ENCODE measurements at regions not wholly inside any gene's neighbourhood (a gene's known extent, or its start where the extent isn't known, plus 50 kb on each side); places are given as distances from the start of the nearest gene placed in this dataset.

- no peak for DNase-seq (ENCODE audit: low spot score)
Observed at GRCh38 chr1:58310881-58311280, 235.6 kb downstream of the OMA1 start.

GRCh38 chr1:58310469-58310868 lies 236.1 kb downstream of the OMA1 start:
- DNase-seq (ENCODE audit: low spot score) = no peak

- DNase-seq (ENCODE audit: low spot score) = no peak
Observed at GRCh38 chr1:58308206-58308605, 238.3 kb downstream of the OMA1 start.

GRCh38 chr1:58307431-58307830 lies 239.1 kb downstream of the OMA1 start:
- DNase-seq (ENCODE audit: low spot score) = no peak

GRCh38 chr1:58305622-58306021 lies 240.9 kb downstream of the OMA1 start:
- DNase-seq (ENCODE audit: low spot score) = no peak

GRCh38 chr1:58304346-58304975 lies 242.1 kb downstream of the OMA1 start:
- DNase-seq (ENCODE audit: low spot score) = no peak

GRCh38 chr1:58303841-58304240 lies 242.7 kb downstream of the OMA1 start:
- DNase-seq (ENCODE audit: low spot score) = no peak

GRCh38 chr1:58293388-58293787 lies 253.1 kb downstream of the OMA1 start:
- no peak for DNase-seq (ENCODE audit: low spot score)

- no peak for DNase-seq (ENCODE audit: low spot score)
Observed at GRCh38 chr1:58290685-58291372, 255.7 kb downstream of the OMA1 start.

GRCh38 chr1:58288624-58289142 lies 257.8 kb downstream of the OMA1 start:
- DNase-seq (ENCODE audit: low spot score) = no peak

GRCh38 chr1:58287894-58288623 lies 258.5 kb downstream of the OMA1 start:
- no peak for DNase-seq (ENCODE audit: low spot score)

GRCh38 chr1:58284225-58284510 lies 262.4 kb downstream of the OMA1 start:
- DNase-seq (ENCODE audit: low spot score) = no peak

GRCh38 chr1:58283388-58284224 lies 262.9 kb downstream of the OMA1 start:
- no peak for DNase-seq (ENCODE audit: low spot score)

GRCh38 chr1:58282623-58283387 lies 263.7 kb downstream of the OMA1 start:
- no peak for DNase-seq (ENCODE audit: low spot score)

- DNase-seq (ENCODE audit: low spot score) = no peak
Observed at GRCh38 chr1:58266242-58266641, 280.3 kb downstream of the OMA1 start.

GRCh38 chr1:58264462-58264861 lies 282.1 kb downstream of the OMA1 start:
- no peak for DNase-seq (ENCODE audit: low spot score)

- no peak for DNase-seq (ENCODE audit: low spot score)
Observed at GRCh38 chr1:58262702-58263101, 283.8 kb downstream of the OMA1 start.

- no peak for DNase-seq (ENCODE audit: low spot score)
Observed at GRCh38 chr1:58258082-58258481, 288.4 kb downstream of the OMA1 start.

- no peak for DNase-seq (ENCODE audit: low spot score)
Observed at GRCh38 chr1:58257003-58257402, 289.5 kb downstream of the OMA1 start.

- no peak for DNase-seq (ENCODE audit: low spot score)
Observed at GRCh38 chr1:58256546-58256945, 290.0 kb downstream of the OMA1 start.

GRCh38 chr1:58256041-58256440 lies 290.5 kb downstream of the OMA1 start:
- no peak for DNase-seq (ENCODE audit: low spot score)

- no peak for DNase-seq (ENCODE audit: low spot score)
Observed at GRCh38 chr1:58255192-58255591, 291.3 kb downstream of the OMA1 start.
